Neural crest cell (in vitro differentiated cells): ENCODE measurements at regions not wholly inside any gene's neighbourhood (a gene's known extent, or its start where the extent isn't known, plus 50 kb on each side); places are given as distances from the start of the nearest gene placed in this dataset.

Experiments
- DNase-seq: peaks from one replicate; pipeline ENCODE4 v3.0.0; 2021; ENCODE audit warnings: low read depth, mixed read lengths, low spot score
- H3K27ac Mint-ChIP-seq: one replicate; pipeline ENCODE4 v1.8.0; 2021; ENCODE audit warnings: mild to moderate bottlenecking, mixed read lengths; ENCODE audit not compliant: unreplicated experiment
- H3K27me3 Mint-ChIP-seq: 2 replicates; pipeline ENCODE4 v1.8.0; 2021; ENCODE audit warnings: low read depth, mild to moderate bottlenecking, mixed read lengths
- H3K36me3 Mint-ChIP-seq: 2 replicates; pipeline ENCODE4 v1.8.0; 2021; ENCODE audit warnings: low read depth, mild to moderate bottlenecking, mixed read lengths
- H3K4me1 Mint-ChIP-seq: 2 replicates; pipeline ENCODE4 v1.8.0; 2021; ENCODE audit warnings: mixed read lengths
- H3K4me3 Mint-ChIP-seq: one replicate; pipeline ENCODE4 v1.8.0; 2021; ENCODE audit warnings: mild to moderate bottlenecking, mixed read lengths
- H3K9me3 Mint-ChIP-seq: 2 replicates; pipeline ENCODE4 v1.8.0; 2021; ENCODE audit warnings: mixed read lengths
- TF ChIP-seq, protein P1 (sequence below): fragments of 200-600 bp; sonication (generic); conservative IDR thresholded peaks from 2 replicates; pipeline ENCODE4 v1.5.0; 2021; ENCODE audit warnings: antibody characterized with exemption, mild to moderate bottlenecking

DNA sequence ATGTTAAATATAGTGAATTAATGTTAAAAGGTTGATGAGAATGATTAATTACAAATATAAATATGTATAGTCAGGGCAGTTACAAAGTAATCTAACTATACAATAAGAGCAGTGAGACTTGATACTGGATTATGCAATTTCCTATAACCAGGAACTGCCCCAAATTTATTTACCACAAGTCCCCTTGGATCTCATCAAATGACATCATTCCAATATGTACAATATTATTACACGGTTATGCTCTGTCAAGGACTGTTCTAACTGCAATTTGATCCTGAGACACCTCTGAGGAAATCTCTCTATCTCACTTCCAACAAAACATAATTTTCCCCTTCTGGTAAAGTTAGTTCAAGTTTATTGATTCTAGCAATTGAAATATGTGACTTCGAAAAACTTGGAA lies 917.6 kb downstream of the NCAM2 start:
- Mint-ChIP-seq H3K36me3 (no peaks in the 10 kb centered on the region), H3K4me3 (no peak overlapping the region), H3K9me3 (no peaks in the 10 kb centered on the region), H3K27ac (no peak overlapping the region), H3K4me1 (no peaks in the 10 kb centered on the region), H3K27me3 (no peaks in the 10 kb centered on the region)
- TF ChIP-seq, protein P1, sequence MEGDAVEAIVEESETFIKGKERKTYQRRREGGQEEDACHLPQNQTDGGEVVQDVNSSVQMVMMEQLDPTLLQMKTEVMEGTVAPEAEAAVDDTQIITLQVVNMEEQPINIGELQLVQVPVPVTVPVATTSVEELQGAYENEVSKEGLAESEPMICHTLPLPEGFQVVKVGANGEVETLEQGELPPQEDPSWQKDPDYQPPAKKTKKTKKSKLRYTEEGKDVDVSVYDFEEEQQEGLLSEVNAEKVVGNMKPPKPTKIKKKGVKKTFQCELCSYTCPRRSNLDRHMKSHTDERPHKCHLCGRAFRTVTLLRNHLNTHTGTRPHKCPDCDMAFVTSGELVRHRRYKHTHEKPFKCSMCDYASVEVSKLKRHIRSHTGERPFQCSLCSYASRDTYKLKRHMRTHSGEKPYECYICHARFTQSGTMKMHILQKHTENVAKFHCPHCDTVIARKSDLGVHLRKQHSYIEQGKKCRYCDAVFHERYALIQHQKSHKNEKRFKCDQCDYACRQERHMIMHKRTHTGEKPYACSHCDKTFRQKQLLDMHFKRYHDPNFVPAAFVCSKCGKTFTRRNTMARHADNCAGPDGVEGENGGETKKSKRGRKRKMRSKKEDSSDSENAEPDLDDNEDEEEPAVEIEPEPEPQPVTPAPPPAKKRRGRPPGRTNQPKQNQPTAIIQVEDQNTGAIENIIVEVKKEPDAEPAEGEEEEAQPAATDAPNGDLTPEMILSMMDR, result no peak
- no peak for DNase-seq

DNA sequence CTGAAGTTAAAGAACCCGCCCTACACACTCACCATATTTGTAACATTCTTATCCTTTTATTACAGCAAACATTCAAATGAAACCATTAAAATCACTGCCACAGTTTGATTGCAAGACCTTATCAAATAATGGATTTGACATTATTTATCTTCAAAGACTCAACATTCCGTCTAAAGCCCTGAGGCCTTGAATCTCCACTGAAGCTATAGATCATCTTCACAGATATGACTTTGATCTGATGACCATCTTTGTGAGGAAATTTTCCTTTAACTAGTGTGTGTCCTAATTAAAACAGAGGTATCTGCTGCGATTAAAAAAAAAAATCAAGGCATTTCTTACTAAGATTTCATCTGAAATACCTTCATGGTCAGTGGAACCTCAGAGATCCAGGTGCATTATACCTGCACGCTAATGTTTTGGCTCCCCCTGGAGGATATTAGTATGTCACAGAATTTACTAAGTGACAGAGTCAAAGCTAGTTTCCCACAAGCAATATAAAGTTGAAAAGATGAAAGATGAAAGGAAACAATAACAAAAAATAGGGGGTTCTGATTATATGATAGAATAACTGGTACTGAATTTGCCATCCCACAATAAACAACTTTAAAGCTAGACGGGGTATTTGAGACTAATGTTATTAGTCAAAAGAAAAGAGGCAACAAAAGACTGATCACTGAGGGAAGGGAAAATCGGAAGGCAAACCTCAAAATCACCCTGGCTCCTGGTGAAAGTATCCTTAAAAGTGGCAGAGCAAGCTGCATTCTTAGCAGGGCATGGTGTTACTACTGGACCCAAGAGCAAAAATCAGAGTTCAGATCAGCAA lies 923.4 kb downstream of the NCAM2 start:
- H3K27me3 Mint-ChIP-seq, result no peaks in the 10 kb centered on the region
- DNase-seq, result no peak
- H3K4me3 Mint-ChIP-seq, result no peak overlapping the region
- H3K27ac Mint-ChIP-seq, result no peak overlapping the region
- no peaks in the 10 kb centered on the region for H3K9me3 Mint-ChIP-seq
- no peaks in the 10 kb centered on the region for H3K4me1 Mint-ChIP-seq
- no peaks in the 10 kb centered on the region for H3K36me3 Mint-ChIP-seq
- TF ChIP-seq, protein P1, result peak; percentile 81

DNA sequence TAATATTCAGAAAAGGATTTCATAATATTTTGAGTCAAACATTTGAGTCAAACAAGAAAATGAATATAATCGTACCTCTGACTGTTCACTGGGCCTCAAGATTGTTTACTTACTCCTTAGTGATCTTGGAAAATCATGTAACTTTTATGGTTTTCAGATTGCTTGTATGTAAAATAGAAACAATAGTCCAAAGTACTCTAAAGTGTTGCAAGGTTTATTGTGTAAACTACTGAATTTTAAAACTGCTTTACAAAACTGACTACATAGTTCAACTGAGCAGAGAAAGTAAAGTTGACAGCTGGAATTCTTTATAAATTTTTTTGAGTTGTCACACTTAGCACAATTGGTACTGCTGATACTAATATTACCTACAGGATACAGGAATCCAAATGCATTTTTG lies 931.0 kb downstream of the NCAM2 start:
- no peak for DNase-seq
- H3K9me3 Mint-ChIP-seq, result no peaks in the 10 kb centered on the region
- H3K27me3 Mint-ChIP-seq, result no peaks in the 10 kb centered on the region
- peaks cover 4% of the 10 kb centered on the region for H3K4me1 Mint-ChIP-seq
- TF ChIP-seq, protein P1, result no peak
- H3K4me3 Mint-ChIP-seq, result no peak overlapping the region
- H3K27ac Mint-ChIP-seq, result no peak overlapping the region
- H3K36me3 Mint-ChIP-seq, result no peaks in the 10 kb centered on the region

DNA sequence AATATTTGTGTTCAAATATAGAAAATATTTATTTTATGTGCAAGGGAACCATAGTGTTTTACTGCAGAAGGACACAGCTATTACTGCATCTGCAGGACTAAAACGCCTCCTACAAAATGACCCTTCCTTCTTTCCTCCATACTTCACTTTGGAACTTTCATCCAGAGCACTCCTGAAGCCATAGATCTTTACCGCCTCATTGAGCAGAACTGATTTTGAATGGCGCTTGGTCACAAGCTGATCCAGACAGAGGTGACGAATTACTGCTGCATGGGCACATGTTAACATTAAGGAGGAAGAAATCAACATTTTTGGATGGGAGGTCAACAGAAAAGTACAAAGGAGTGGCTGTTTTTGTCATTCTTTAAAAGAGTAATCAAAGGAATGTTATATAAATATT lies 931.6 kb downstream of the NCAM2 start:
- Mint-ChIP-seq H3K4me3 (no peak overlapping the region), H3K27ac (no peak overlapping the region)

DNA sequence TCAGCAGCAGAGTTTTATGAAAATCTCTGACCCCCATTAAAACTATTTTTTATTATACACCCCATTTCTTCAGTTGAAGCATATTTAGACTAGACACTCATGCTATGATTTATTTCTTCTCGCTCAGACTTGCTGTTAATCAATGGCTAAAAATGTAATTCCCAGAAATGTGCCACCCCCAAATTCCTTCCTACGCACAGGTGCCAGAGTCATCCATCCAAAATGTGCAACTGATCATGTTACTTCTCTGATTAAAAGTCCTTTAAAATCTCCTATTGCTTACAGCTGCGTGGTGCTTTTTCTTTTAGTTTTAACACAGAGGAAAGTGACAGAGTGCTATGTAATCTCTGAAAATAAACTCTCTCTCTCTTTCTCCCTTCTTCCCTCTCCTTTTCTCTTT lies 954.4 kb downstream of the NCAM2 start:
- no peak overlapping the region for H3K4me3 Mint-ChIP-seq
- H3K4me1 Mint-ChIP-seq, result no peaks in the 10 kb centered on the region
- no peaks in the 10 kb centered on the region for H3K27me3 Mint-ChIP-seq
- H3K36me3 Mint-ChIP-seq, result no peaks in the 10 kb centered on the region
- H3K9me3 Mint-ChIP-seq, result no peaks in the 10 kb centered on the region
- H3K27ac Mint-ChIP-seq, result no peak overlapping the region
- no peak for DNase-seq
- TF ChIP-seq, protein P1, result no peak

More for the DNA sequence above, 931.6 kb downstream of the NCAM2 start:
- Mint-ChIP-seq H3K4me1 (peaks cover 4% of the 10 kb centered on the region), H3K36me3 (no peaks in the 10 kb centered on the region), H3K27me3 (no peaks in the 10 kb centered on the region), H3K9me3 (no peaks in the 10 kb centered on the region)
- TF ChIP-seq, protein P1, result no peak
- DNase-seq, result no peak
